ENCODE measurements at regions not wholly inside any gene's neighbourhood (a gene's known extent, or its start where the extent isn't known, plus 50 kb on each side); places are given as distances from the start of the nearest gene placed in this dataset.

DNA sequence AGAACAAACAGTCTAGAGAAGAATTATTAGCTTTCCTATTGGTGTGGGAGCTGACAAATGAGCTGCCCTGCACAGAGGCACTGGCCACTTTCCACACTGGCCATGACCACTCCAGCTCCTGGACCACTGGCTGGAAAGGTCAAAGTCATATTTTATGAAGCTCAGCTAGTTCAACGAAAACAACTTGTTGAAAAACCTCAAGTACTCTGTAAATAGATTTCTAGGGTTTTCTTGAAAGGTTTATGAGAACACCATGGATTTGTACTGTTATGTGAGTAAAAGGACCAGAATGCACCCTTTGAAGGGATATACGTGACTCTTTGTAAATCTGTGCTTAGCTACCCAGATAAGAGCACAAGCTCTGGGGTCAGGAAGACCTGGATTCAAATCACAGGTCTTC lies 54.5 kb upstream of the FGGY start:
- Mint-ChIP-seq H3K4me1 (ENCODE audit: low read depth) (no peaks in the 10 kb centered on the region), H3K9me3 (ENCODE audit: low read depth) (peaks cover 16% of the 10 kb centered on the region), H3K27me3 (ENCODE audit: low read depth) (no peaks in the 10 kb centered on the region), H3K27ac (ENCODE audit: unreplicated experiment) (no peak overlapping the region), H3K4me3 (ENCODE audit: unreplicated experiment) (no peak overlapping the region), H3K36me3 (ENCODE audit: low read depth) (peaks cover 4% of the 10 kb centered on the region)
- TF ChIP-seq, protein P1, sequence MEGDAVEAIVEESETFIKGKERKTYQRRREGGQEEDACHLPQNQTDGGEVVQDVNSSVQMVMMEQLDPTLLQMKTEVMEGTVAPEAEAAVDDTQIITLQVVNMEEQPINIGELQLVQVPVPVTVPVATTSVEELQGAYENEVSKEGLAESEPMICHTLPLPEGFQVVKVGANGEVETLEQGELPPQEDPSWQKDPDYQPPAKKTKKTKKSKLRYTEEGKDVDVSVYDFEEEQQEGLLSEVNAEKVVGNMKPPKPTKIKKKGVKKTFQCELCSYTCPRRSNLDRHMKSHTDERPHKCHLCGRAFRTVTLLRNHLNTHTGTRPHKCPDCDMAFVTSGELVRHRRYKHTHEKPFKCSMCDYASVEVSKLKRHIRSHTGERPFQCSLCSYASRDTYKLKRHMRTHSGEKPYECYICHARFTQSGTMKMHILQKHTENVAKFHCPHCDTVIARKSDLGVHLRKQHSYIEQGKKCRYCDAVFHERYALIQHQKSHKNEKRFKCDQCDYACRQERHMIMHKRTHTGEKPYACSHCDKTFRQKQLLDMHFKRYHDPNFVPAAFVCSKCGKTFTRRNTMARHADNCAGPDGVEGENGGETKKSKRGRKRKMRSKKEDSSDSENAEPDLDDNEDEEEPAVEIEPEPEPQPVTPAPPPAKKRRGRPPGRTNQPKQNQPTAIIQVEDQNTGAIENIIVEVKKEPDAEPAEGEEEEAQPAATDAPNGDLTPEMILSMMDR (IDR thresholded peaks at IDR 0.05): no peak
- no peak for DNase-seq (ENCODE audit: low spot score)

DNA sequence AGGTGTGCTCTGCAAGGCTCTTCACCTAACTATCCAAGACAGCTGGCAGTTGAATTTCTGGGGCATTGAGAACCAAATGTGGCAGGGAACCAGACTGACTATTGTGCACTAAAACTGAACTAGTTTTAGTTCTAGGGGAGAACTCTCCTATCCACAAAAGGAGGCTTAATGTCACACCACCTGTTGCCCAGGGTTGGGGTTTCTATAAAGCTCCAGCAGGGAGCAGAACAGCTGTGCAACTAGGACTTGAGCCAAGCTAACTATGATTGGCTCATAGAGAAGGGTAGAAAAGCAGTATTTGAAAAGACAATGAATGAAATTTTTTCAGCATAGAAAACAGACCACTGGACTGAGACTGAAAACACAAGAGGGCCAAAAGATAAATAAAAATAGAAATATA lies 53.3 kb upstream of the FGGY start:
- no peaks in the 10 kb centered on the region for H3K27me3 Mint-ChIP-seq (ENCODE audit: low read depth)
- H3K27ac Mint-ChIP-seq (ENCODE audit: unreplicated experiment): no peak overlapping the region
- TF ChIP-seq, protein P1 (IDR thresholded peaks at IDR 0.05): no peak
- no peaks in the 10 kb centered on the region for H3K4me1 Mint-ChIP-seq (ENCODE audit: low read depth)
- peaks cover 4% of the 10 kb centered on the region for H3K36me3 Mint-ChIP-seq (ENCODE audit: low read depth)
- no peak overlapping the region for H3K4me3 Mint-ChIP-seq (ENCODE audit: unreplicated experiment)
- DNase-seq (ENCODE audit: low spot score): no peak
- peaks cover 16% of the 10 kb centered on the region for H3K9me3 Mint-ChIP-seq (ENCODE audit: low read depth)

DNA sequence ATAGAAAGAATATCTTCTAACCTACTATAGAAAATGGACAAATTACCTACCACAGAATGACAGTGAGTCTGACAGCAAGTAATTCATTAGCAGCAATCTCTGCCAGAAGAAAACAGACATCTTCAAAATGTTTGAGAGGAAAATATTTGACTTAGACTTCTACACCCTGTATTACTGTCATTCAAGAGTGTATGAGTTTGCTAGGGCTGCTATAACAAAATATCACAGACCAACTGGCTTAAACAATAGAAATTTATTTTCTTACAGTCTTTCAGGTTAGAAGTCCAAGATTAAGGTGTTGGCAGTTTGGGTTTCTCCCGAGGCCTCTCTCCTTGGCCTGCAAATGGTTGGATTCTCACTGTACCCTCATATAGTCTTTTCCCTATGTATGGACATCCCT lies 52.9 kb upstream of the FGGY start:
- no peak overlapping the region for H3K4me3 Mint-ChIP-seq (ENCODE audit: unreplicated experiment)
- no peak overlapping the region for H3K27ac Mint-ChIP-seq (ENCODE audit: unreplicated experiment)
- no peaks in the 10 kb centered on the region for H3K4me1 Mint-ChIP-seq (ENCODE audit: low read depth)
- no peaks in the 10 kb centered on the region for H3K27me3 Mint-ChIP-seq (ENCODE audit: low read depth)
- H3K9me3 Mint-ChIP-seq (ENCODE audit: low read depth): peaks cover 16% of the 10 kb centered on the region
- peaks cover 4% of the 10 kb centered on the region for H3K36me3 Mint-ChIP-seq (ENCODE audit: low read depth)
- TF ChIP-seq, protein P1 (IDR thresholded peaks at IDR 0.05): no peak
- DNase-seq (ENCODE audit: low spot score): no peak

DNA sequence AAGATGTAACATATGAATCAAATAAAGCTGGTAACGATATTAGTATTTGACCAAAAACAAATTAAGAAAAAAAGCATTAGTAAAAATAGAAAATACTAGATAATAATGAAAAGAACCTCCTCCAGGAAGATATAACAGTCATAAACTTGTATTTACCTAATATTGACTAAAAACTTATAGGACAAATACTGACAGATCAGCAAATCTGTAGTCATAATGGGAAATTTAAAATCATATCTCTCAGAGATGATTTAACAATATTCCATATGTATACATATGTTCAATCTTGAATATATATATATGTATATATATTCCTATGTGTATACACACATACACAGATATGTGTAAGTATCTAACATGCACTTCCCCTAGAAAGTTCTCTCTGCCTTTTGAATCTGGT lies 52.0 kb upstream of the FGGY start:
- H3K4me3 Mint-ChIP-seq (ENCODE audit: unreplicated experiment): no peak overlapping the region
- no peak for DNase-seq (ENCODE audit: low spot score)
- peaks cover 16% of the 10 kb centered on the region for H3K9me3 Mint-ChIP-seq (ENCODE audit: low read depth)
- no peaks in the 10 kb centered on the region for H3K27me3 Mint-ChIP-seq (ENCODE audit: low read depth)
- peaks cover 4% of the 10 kb centered on the region for H3K36me3 Mint-ChIP-seq (ENCODE audit: low read depth)
- TF ChIP-seq, protein P1 (IDR thresholded peaks at IDR 0.05): no peak
- H3K27ac Mint-ChIP-seq (ENCODE audit: unreplicated experiment): no peak overlapping the region
- no peaks in the 10 kb centered on the region for H3K4me1 Mint-ChIP-seq (ENCODE audit: low read depth)
